ENCODE measurements at regions not wholly inside any gene's neighbourhood (a gene's known extent, or its start where the extent isn't known, plus 50 kb on each side); places are given as distances from the start of the nearest gene placed in this dataset.

- no peaks in the 10 kb centered on the region for H3K79me2 ChIP-seq (ENCODE audit: control insufficient read depth, insufficient read depth, low read length)
- DNase-seq (ENCODE audit: low read depth, low spot score) = no peak
- ChIA-PET RAD21 (ENCODE audit: unreplicated experiment) (no interaction called here), POLR2A (no interaction called here), CTCF (no interaction called here), SMC1A (ENCODE audit: uncharacterized antibody, unreplicated experiment) (no interaction called here)
- BruUV-seq (replicated peaks) = no TSS peak
- no peak overlapping the region for H3K9ac ChIP-seq (ENCODE audit: control insufficient read depth, insufficient read depth, low read length)
- H3K36me3 ChIP-seq (ENCODE audit: control insufficient read depth in 2 of 2, insufficient read depth in 2 of 2, low read length in 1 of 2) = no peaks in the 10 kb centered on the region
- no peaks in the 10 kb centered on the region for H4K20me1 ChIP-seq (ENCODE audit: control insufficient read depth, insufficient read depth)
- no peaks in the 10 kb centered on the region; the same call in 2 of the 3 replicates for H3K9me3 ChIP-seq (replicated peaks; ENCODE audit: control insufficient read depth, insufficient read depth, low read length)
- no peaks in the 10 kb centered on the region for H3K4me1 ChIP-seq (ENCODE audit: control insufficient read depth, insufficient read depth, low read length)
- no peak for FAIRE-seq
- no peak overlapping the region for H2AFZ ChIP-seq (ENCODE audit: control insufficient read depth, low read depth, low read length)
- intact Hi-C loops (cut with micrococcal nuclease; ENCODE audit: unreplicated experiment) (no loop called here), in situ Hi-C loops (cut with MboI) (no loop called here)
- H3K27me3 ChIP-seq (replicated peaks in 1 of 2; ENCODE audit: control insufficient read depth in 2 of 2, insufficient read depth in 2 of 2, low read length in 1 of 2) = 0 out of 4 replicates have a peak, but pooled peaks cover 0 to 2% of the 10 kb centered on the region in 2 experiments
- H3K27ac ChIP-seq (ENCODE audit: control insufficient read depth, insufficient read depth) = no peak overlapping the region
- 70% methylated on average over 10 of the region's 10 CpGs for WGBS (ENCODE audit: insufficient coverage, insufficient replicate concordance, low lambda C conversion rate, missing lambda C conversion rate)
- no peak for ATAC-seq
- no peak overlapping the region for H3K4me3 ChIP-seq
- no peak overlapping the region for H3K4me2 ChIP-seq (ENCODE audit: control insufficient read depth, insufficient read depth)
- TF ChIP-seq YBX1 (IDR thresholded peaks at IDR 0.05) = no peak
- TF ChIP-seq ESRRA (IDR thresholded peaks at IDR 0.05; ENCODE audit: low read length) = no peak
- no peak for TF ChIP-seq RUNX3 (IDR thresholded peaks at IDR 0.05; ENCODE audit: low read length)
- TF ChIP-seq, protein P1, sequence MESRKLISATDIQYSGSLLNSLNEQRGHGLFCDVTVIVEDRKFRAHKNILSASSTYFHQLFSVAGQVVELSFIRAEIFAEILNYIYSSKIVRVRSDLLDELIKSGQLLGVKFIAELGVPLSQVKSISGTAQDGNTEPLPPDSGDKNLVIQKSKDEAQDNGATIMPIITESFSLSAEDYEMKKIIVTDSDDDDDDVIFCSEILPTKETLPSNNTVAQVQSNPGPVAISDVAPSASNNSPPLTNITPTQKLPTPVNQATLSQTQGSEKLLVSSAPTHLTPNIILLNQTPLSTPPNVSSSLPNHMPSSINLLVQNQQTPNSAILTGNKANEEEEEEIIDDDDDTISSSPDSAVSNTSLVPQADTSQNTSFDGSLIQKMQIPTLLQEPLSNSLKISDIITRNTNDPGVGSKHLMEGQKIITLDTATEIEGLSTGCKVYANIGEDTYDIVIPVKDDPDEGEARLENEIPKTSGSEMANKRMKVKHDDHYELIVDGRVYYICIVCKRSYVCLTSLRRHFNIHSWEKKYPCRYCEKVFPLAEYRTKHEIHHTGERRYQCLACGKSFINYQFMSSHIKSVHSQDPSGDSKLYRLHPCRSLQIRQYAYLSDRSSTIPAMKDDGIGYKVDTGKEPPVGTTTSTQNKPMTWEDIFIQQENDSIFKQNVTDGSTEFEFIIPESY (IDR thresholded peaks at IDR 0.05) = no peak
- TF ChIP-seq, protein P2, sequence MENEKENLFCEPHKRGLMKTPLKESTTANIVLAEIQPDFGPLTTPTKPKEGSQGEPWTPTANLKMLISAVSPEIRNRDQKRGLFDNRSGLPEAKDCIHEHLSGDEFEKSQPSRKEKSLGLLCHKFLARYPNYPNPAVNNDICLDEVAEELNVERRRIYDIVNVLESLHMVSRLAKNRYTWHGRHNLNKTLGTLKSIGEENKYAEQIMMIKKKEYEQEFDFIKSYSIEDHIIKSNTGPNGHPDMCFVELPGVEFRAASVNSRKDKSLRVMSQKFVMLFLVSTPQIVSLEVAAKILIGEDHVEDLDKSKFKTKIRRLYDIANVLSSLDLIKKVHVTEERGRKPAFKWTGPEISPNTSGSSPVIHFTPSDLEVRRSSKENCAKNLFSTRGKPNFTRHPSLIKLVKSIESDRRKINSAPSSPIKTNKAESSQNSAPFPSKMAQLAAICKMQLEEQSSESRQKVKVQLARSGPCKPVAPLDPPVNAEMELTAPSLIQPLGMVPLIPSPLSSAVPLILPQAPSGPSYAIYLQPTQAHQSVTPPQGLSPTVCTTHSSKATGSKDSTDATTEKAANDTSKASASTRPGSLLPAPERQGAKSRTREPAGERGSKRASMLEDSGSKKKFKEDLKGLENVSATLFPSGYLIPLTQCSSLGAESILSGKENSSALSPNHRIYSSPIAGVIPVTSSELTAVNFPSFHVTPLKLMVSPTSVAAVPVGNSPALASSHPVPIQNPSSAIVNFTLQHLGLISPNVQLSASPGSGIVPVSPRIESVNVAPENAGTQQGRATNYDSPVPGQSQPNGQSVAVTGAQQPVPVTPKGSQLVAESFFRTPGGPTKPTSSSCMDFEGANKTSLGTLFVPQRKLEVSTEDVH (IDR thresholded peaks at IDR 0.05; ENCODE audit: low read depth, partially characterized antibody) = no peak
- TF ChIP-seq KAT2A (conservative IDR thresholded peaks at IDR 0.05; ENCODE audit: control insufficient read depth, low read depth, low read length) = no peak
- no peak for TF ChIP-seq SIX5 (IDR thresholded peaks at IDR 0.05; ENCODE audit: low read depth, low read length, severe bottlenecking)
- TF ChIP-seq NFYB (IDR thresholded peaks at IDR 0.05; ENCODE audit: insufficient read depth, low read depth, low read length) = no peak
- TF ChIP-seq RFX5 (IDR thresholded peaks at IDR 0.05; ENCODE audit: low read depth, low read length) = no peak
- TF ChIP-seq, protein P3, sequence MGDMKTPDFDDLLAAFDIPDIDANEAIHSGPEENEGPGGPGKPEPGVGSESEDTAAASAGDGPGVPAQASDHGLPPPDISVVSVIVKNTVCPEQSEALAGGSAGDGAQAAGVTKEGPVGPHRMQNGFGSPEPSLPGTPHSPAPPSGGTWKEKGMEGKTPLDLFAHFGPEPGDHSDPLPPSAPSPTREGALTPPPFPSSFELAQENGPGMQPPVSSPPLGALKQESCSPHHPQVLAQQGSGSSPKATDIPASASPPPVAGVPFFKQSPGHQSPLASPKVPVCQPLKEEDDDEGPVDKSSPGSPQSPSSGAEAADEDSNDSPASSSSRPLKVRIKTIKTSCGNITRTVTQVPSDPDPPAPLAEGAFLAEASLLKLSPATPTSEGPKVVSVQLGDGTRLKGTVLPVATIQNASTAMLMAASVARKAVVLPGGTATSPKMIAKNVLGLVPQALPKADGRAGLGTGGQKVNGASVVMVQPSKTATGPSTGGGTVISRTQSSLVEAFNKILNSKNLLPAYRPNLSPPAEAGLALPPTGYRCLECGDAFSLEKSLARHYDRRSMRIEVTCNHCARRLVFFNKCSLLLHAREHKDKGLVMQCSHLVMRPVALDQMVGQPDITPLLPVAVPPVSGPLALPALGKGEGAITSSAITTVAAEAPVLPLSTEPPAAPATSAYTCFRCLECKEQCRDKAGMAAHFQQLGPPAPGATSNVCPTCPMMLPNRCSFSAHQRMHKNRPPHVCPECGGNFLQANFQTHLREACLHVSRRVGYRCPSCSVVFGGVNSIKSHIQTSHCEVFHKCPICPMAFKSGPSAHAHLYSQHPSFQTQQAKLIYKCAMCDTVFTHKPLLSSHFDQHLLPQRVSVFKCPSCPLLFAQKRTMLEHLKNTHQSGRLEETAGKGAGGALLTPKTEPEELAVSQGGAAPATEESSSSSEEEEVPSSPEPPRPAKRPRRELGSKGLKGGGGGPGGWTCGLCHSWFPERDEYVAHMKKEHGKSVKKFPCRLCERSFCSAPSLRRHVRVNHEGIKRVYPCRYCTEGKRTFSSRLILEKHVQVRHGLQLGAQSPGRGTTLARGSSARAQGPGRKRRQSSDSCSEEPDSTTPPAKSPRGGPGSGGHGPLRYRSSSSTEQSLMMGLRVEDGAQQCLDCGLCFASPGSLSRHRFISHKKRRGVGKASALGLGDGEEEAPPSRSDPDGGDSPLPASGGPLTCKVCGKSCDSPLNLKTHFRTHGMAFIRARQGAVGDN (IDR thresholded peaks at IDR 0.05) = no peak
- TF ChIP-seq PML (IDR thresholded peaks at IDR 0.05; ENCODE audit: low read length) = no peak
- TF ChIP-seq MLLT1 (IDR thresholded peaks at IDR 0.05) = no peak
- TF ChIP-seq HDGF (IDR thresholded peaks at IDR 0.05) = no peak
Observed at GRCh38 chr2:203646266-203646864, 60.1 kb upstream of the CD28 start.

Data from GM12878 (cell line).